Endothelial cell of umbilical vein (primary cell): ENCODE measurements at regions not wholly inside any gene's neighbourhood (a gene's known extent, or its start where the extent isn't known, plus 50 kb on each side); places are given as distances from the start of the nearest gene placed in this dataset.
"Not testable (repeated sequence)": the region's sequence is repeated elsewhere in the genome, so short reads cannot be mapped to it uniquely, and the experiment has no call there.

Experiments used
- BruUV-seq: library from RNA; stranded (reverse); fragments of 400-500 nt; replicated peaks from 2 replicates; lab custom pipeline; 2021; lab: Mats Ljungman, UMichigan
- CTCF ChIA-PET: fragments of 300-600, 350-600 bp; sonication (Branson Sonifier 250); formaldehyde crosslinking; loops from one replicate; lab custom pipeline; 2021; ENCODE audit warnings: antibody characterized with exemption, inconsistent platforms; lab: Charles Lee
- POLR2A ChIA-PET: fragments of 300-600, 350-600 bp; sonication (Branson Sonifier 250); formaldehyde crosslinking; loops from one replicate; lab custom pipeline; 2021; ENCODE audit warnings: antibody characterized with exemption, inconsistent platforms; lab: Charles Lee
- DNase-seq: peaks from one replicate; pipeline ENCODE4 v3.0.0-alpha.2; 2011; ENCODE audit warnings: low read depth, low spot score
- FAIRE-seq: peaks from 2 replicates; lab custom pipeline; 2011; peaks lifted over from hg19 to GRCh38; lab: Jason Lieb, UNC
- H2AFZ ChIP-seq: 2 replicates; pipeline ENCODE4 v1.6.0; 2012; ENCODE audit warnings: low read depth, low read length, control low read depth, inconsistent platforms
- H3K27ac ChIP-seq: 2 replicates; pipeline ENCODE4 v1.5.1; 2011; ENCODE audit warnings: low read depth, mild to moderate bottlenecking, control low read depth, low read length, moderate library complexity; ENCODE audit not compliant: insufficient read depth
- H3K27me3 ChIP-seq, 2 experiments: 2 replicates each; pipeline versions ENCODE4 v1.6.0 to v1.6.1; 2011; ENCODE audit warnings: low read length in 2 of 2, mixed read lengths in 1 of 2; ENCODE audit not compliant: control insufficient read depth in 2 of 2, insufficient read depth in 2 of 2
- H3K36me3 ChIP-seq, 2 experiments: 2 replicates in 1 of 2; 3 replicates in 1 of 2; pipeline ENCODE4 v1.5.1; 2011; ENCODE audit warnings: low read length in 2 of 2, mild to moderate bottlenecking in 1 of 2, moderate library complexity in 1 of 2; ENCODE audit not compliant: control insufficient read depth in 2 of 2, insufficient read depth in 2 of 2; ENCODE audit errors: extremely low read depth in 1 of 2
- H3K4me1 ChIP-seq: 3 replicates; pipeline ENCODE4 v1.5.1; 2011; ENCODE audit warnings: mild to moderate bottlenecking, low read length; ENCODE audit not compliant: control insufficient read depth, insufficient read depth; ENCODE audit errors: extremely low read depth
- H3K4me2 ChIP-seq: 2 replicates; pipeline ENCODE4 v1.6.1; 2011; ENCODE audit warnings: low read length, control low read depth, mixed read lengths; ENCODE audit not compliant: insufficient read depth
- H3K4me3 ChIP-seq, 3 experiments: fragments of 200-600 bp in 1 of 3; sonication (generic), shearing (Covaris generic) in 1 of 3; replicated peaks in 1 of 3; 2 replicates each; pipeline ENCODE4 v1.5.1; 2011 to 2016; ENCODE audit warnings: control low read depth in 3 of 3, low read length in 3 of 3, mild to moderate bottlenecking in 2 of 3, inconsistent platforms in 1 of 3, low read depth in 1 of 3, moderate library complexity in 1 of 3; ENCODE audit not compliant: insufficient read depth in 1 of 3
- H3K79me2 ChIP-seq: 2 replicates; pipeline ENCODE4 v1.6.0; 2012; ENCODE audit warnings: low read length, inconsistent platforms; ENCODE audit not compliant: control insufficient read depth, insufficient read depth
- H3K9ac ChIP-seq: replicated peaks from 2 replicates; pipeline ENCODE3; 2011; ENCODE audit warnings: low read length, control low read depth; ENCODE audit not compliant: insufficient read depth; ENCODE audit errors: extremely low read depth
- H3K9me1 ChIP-seq: replicated peaks from 3 replicates; pipeline ENCODE4 v1.6.0; 2011; ENCODE audit warnings: mild to moderate bottlenecking, low read length; ENCODE audit not compliant: control insufficient read depth, insufficient read depth; ENCODE audit errors: extremely low read depth
- H3K9me3 ChIP-seq: replicated peaks from 2 replicates; pipeline ENCODE4 v1.5.1; 2012; ENCODE audit warnings: low read length, inconsistent platforms; ENCODE audit not compliant: control insufficient read depth, insufficient read depth
- H4K20me1 ChIP-seq: replicated peaks from 2 replicates; pipeline ENCODE3; 2011; ENCODE audit warnings: mild to moderate bottlenecking, low read length; ENCODE audit not compliant: control insufficient read depth, insufficient read depth; ENCODE audit errors: extremely low read depth
- dilution Hi-C: fragments of 300-500 bp; cut with MboI; formaldehyde crosslinking; loops from one replicate; pipeline ENCODE4 v1.15.0; 2019; ENCODE audit warnings: low sequenced_read_pairs; ENCODE audit not compliant: extremely low pct_ligation_motif_present
- intact Hi-C: fragments of 100-400 bp; cut with micrococcal nuclease; formaldehyde crosslinking; loops from one replicate; pipeline ENCODE4 v1.10.0; 2022

DNA sequence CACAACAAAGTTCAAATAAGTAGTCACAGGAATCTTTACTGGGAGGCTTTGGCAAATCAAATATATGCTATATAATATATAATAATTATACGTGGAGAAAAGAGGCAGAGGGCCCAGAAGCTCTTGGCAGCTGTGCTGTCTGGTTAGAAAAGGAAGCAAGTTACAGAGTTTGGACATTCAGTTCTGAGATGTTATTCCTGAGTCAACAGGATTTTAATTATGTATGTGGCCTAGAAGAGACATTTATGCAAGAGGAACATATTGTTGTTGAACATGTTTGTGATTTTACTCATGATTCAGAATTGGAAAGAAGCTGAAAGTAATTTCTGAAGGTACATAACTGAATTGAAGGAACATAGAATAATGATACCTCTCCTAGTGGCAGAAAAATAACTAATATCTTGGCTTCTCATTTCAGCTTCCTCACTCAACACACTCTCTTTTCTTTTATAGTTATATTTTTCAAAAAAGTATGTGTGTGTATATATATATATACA is 79.7 kb upstream of the GPR89A start:
- H3K27me3 ChIP-seq, H3K9me1 ChIP-seq, H4K20me1 ChIP-seq, CTCF ChIA-PET, H3K36me3 ChIP-seq, DNase-seq, H3K27ac ChIP-seq, H3K4me1 ChIP-seq, BruUV-seq, intact Hi-C loops, dilution Hi-C loops, H3K79me2 ChIP-seq, FAIRE-seq, POLR2A ChIA-PET, H3K4me2 ChIP-seq, H2AFZ ChIP-seq, H3K9me3 ChIP-seq, H3K9ac ChIP-seq, H3K4me3 ChIP-seq: not testable (repeated sequence)

DNA sequence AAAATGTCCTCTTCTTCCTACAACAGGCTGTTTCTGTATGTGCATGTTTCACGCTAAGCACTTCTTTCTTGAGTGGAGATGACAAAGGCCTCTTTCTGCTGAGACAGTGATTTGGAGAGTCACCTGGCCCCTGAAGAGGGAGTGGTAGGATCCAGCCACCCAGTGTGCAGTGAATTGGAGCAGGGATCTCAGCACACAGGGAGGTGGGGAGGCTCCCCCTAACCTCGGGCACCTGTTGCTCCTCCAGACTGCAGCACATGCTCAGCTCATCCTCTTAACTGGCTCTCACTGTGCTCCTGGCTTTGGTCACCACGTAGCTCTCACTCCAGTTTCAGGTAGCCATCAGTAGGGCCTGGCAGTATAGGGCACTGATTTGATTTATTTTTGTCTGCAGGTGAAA is 87.6 kb upstream of the GPR89A start:
- H2AFZ ChIP-seq, BruUV-seq, H3K9me1 ChIP-seq, H3K4me3 ChIP-seq, H3K27ac ChIP-seq, POLR2A ChIA-PET, intact Hi-C loops, DNase-seq, H4K20me1 ChIP-seq, FAIRE-seq, H3K36me3 ChIP-seq, CTCF ChIA-PET, H3K9ac ChIP-seq, H3K4me1 ChIP-seq, dilution Hi-C loops, H3K27me3 ChIP-seq, H3K4me2 ChIP-seq, H3K9me3 ChIP-seq, H3K79me2 ChIP-seq: not testable (repeated sequence)

DNA sequence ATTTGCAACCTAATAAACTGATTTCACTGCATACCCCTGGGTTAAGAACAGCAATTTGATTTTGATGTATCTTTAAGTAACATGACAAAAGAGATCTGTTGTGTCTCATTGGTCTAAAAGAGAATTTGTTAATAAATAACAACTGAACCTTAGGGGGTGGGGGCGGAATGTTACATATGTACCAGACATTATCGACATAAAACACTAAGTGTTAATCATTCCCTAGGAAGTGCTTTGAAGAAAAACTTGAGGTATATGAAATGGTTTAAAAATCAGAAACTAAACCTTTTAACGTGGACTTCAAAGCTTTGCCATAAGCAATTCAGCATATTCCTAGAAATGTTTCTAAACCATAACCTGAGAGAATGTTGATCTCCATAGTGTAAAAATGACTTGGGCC is 88.5 kb upstream of the GPR89A start:
- POLR2A ChIA-PET, H3K36me3 ChIP-seq, BruUV-seq, intact Hi-C loops, H3K27ac ChIP-seq, CTCF ChIA-PET, FAIRE-seq, H4K20me1 ChIP-seq, DNase-seq, H3K27me3 ChIP-seq, H3K4me3 ChIP-seq, H3K9me1 ChIP-seq, H2AFZ ChIP-seq, H3K4me2 ChIP-seq, H3K9me3 ChIP-seq, H3K4me1 ChIP-seq, dilution Hi-C loops, H3K79me2 ChIP-seq, H3K9ac ChIP-seq: not testable (repeated sequence)

DNA sequence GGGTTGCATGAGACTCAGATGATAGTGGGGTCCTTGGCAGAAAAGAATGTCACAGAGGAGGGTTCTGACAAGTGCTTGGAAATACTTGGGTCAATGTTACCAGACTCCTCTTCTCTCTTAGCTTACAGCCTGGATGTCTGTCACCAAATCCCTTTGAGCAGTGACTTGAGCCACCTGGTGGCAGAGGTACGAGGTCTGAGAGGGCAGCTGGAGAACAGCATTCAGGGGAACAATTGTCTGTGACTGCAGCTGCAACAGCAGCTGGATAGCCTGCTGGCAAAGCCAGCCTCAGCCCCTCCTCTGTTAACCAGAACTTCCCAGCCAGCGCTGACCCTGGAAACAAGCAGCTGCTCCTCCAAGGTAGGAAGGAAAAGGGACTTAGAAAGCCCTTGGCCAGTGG is 87.6 kb upstream of the NBPF20 start:
- H3K79me2 ChIP-seq, H3K36me3 ChIP-seq, POLR2A ChIA-PET, FAIRE-seq, dilution Hi-C loops, CTCF ChIA-PET, H3K9me3 ChIP-seq, H3K9ac ChIP-seq, H3K27ac ChIP-seq, H3K27me3 ChIP-seq, BruUV-seq, intact Hi-C loops, DNase-seq, H3K4me1 ChIP-seq, H3K9me1 ChIP-seq, H3K4me2 ChIP-seq, H4K20me1 ChIP-seq, H2AFZ ChIP-seq, H3K4me3 ChIP-seq: not testable (repeated sequence)
